ENCODE measurements at regions not wholly inside any gene's neighbourhood (a gene's known extent, or its start where the extent isn't known, plus 50 kb on each side); places are given as distances from the start of the nearest gene placed in this dataset.

DNA sequence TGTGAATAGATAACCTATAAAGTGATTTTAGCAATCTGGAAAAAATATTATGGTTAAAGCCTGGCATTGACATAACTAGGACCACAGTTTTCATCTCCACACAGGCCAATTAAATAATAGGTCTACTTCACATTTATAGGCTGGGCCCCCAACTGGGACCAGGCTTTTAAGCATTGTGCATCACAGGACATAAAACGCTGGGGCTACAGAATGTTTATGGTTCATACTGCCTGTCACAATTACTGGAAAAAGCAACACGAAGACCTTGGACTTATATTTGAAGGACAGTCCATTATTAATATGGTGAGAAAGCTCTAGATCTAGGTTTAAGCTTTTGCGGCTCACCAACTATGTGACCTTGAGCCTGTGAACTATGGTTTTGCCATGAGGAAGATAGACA, 94.2 kb downstream of the MFAP3L start:
- TF ChIP-seq POLR2A (IDR thresholded peaks at IDR 0.05; ENCODE audit: low read length), result no peak
- TF ChIP-seq GATA1 (IDR thresholded peaks at IDR 0.05; ENCODE audit: low read depth, low read length), result no peak

Measured in erythroblast (primary cell).